ENCODE measurements at regions not wholly inside any gene's neighbourhood (a gene's known extent, or its start where the extent isn't known, plus 50 kb on each side); places are given as distances from the start of the nearest gene placed in this dataset.

DNA sequence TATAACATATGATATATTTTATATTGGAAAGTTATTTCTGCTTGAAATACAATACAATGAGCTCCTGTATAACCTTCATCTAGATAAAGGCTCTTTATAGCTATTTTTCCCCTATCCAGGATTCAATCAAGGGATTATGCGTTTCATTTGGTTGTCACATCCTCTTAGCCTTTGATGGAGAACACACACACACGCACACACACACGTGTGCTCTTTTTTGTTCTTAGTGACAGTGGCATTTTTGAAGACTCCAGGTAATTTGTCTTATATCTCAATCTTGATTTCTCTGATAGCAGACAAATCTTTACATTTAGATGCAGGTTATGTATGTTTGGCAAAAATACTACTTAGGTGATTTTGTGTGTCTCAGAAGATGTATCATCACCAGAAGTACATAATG is 144.2 kb upstream of the CEP126 start:
- Mint-ChIP-seq H3K27ac (no peak overlapping the region), H3K27me3 (peaks cover 2% of the 10 kb centered on the region), H3K9me3 (peaks cover 3 to 20% (median 10%) of the 10 kb centered on the region in 3 donors), H3K36me3 (no peaks in the 10 kb centered on the region), H3K4me3 (no peak overlapping the region), H3K4me1 (no peaks in the 10 kb centered on the region)

DNA sequence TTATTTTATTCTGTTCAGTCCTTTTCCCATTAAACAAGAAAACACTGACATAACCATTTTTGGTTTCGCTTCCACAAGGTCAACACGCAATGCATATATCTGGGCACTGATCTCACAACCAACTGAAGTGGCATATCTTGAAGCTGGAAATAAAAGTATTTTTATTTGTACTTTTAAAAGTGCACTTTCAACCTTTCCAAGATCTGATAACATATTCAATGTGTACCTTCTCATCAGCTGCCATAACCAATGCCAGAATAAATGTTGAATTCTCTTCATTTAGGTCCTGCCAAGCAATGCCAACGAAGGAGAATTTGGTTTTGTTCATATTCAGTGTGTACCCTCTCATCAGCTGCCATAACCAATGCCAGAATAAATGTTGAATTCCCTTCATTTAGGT is 148.9 kb upstream of the CEP126 start:
- peaks cover 3 to 20% (median 10%) of the 10 kb centered on the region in 3 donors for H3K9me3 Mint-ChIP-seq
- H3K27me3 Mint-ChIP-seq = peaks cover 2% of the 10 kb centered on the region
- H3K4me3 Mint-ChIP-seq = no peak overlapping the region

DNA sequence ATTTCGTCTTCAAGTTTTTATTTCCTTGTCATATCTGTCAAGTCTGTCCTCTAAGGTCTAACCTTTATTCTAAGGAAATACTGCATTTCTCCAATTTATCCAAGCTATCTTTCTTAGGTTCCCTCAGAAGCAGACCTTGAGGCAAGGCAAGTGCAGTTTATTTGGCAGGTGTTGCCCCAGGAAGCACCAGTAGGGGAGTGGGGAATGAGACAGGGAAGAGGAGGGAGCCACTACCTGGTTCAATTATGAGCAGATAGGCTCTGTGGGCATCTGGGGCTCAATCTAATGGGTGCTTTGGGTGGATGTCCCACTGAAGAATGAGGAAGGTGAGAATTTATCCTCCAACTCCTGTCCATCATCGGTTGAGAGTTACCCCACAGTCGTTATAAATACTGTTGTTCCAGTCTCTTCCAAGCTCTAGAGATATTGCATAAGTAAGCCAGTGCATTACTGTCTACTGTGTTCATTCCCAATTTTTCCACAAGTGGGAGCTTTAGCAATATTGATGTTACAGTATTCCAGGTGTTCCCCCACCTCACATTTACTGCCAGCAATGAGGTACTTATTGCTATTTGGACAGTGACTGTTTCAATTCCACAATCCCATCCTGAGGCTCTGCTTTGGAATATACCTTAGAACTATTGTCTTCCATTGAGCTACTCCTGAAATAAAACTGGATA is 154.9 kb upstream of the CEP126 start:
- H3K27ac Mint-ChIP-seq = no peak overlapping the region
- no peaks in the 10 kb centered on the region for H3K27me3 Mint-ChIP-seq
- peaks cover 0 to 11% (median 0%) of the 10 kb centered on the region in 3 donors for H3K9me3 Mint-ChIP-seq
- H3K36me3 Mint-ChIP-seq = no peaks in the 10 kb centered on the region
- no peaks in the 10 kb centered on the region for H3K4me1 Mint-ChIP-seq
- H3K4me3 Mint-ChIP-seq = no peak overlapping the region

More for the DNA sequence above, 148.9 kb upstream of the CEP126 start:
- H3K36me3 Mint-ChIP-seq = no peaks in the 10 kb centered on the region
- H3K4me1 Mint-ChIP-seq = no peaks in the 10 kb centered on the region
- no peak overlapping the region for H3K27ac Mint-ChIP-seq

DNA sequence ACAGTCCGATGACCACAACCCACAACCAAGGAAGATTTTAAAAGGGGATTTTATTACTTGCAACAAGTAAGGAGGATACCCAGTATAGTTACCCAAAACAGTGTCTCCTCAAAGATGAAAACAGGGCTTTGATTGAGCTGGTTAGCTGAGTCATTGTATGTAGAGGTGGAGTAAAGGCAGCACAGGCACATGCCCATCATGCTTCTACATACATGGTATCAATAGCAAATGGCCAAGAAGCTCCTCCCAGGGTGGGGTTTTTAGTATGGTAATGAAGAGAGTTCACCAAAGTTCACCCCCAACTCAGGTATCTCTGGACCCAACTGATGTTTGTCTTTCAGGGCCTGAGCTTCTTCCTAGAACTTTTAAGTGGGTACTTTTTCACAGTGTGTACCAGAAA is 157.1 kb upstream of the CEP126 start:
- Mint-ChIP-seq H3K4me1 (no peaks in the 10 kb centered on the region), H3K36me3 (no peaks in the 10 kb centered on the region), H3K9me3 (peaks cover 2 to 11% (median 4%) of the 10 kb centered on the region in 3 donors), H3K27me3 (no peaks in the 10 kb centered on the region), H3K4me3 (no peak overlapping the region), H3K27ac (no peak overlapping the region)

DNA sequence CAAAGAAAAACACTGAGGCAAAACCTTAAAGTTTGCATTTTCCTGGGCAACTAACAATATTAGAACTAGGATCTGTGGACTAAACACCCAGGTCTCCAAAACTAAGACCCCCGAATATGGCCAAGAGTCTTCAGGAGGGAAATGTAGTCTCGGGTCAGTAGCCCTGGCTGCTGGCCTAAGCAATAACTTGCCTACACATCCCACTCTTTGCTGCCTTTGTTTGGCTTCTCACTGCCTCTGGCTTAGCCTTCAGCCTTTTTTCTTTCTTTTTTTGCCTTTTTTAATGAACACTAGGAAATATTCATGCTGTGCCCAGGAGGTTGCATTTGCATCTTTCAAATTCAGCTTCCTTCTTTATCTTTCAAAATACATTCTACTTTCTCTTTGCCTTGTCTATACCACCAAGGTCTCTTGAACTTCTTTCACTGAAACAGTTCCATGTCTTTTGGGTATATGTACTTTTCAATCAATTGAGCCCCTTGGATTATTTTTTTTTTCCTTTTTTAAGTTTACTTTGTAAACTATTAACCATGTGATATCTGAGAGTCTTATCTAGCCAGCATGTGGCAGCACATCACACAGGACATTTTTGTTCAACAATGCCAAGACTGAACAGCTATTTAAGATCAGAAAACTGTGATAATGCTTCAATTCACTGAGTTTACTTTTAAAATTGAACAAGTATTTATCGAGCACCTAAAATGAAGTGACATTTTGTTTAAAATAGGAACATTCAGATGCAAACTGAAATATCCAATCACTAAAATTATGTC is 165.0 kb upstream of the TRPC6 start:
- Mint-ChIP-seq H3K9me3 (peaks cover 0 to 2% (median 0%) of the 10 kb centered on the region in 3 donors), H3K27ac (no peak overlapping the region), H3K27me3 (no peaks in the 10 kb centered on the region), H3K36me3 (no peaks in the 10 kb centered on the region), H3K4me3 (peak overlapping the region in 1 of 4 donors; percentile 74), H3K4me1 (peaks cover 2 to 7% (median 4%) of the 10 kb centered on the region in 3 donors)

DNA sequence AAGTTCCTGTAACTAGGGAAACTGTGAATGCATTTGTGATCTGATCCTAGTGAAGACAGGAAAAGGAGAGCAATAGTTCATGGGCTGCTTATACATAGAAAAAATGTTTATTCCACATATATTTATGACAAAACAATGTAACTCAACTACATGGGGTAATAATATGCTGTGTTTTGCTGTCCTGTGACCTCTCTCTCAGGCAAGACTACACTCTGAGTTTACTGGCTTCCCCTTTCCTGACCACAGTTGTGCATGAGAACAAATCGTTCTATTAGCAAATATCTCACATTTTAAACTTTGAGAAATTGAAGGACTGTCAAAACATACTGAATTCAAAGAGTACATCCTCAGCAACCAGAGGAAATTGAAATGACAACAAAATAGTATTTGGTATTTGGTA is 161.9 kb upstream of the TRPC6 start:
- Mint-ChIP-seq H3K4me3 (no peak overlapping the region), H3K27me3 (no peaks in the 10 kb centered on the region), H3K36me3 (no peaks in the 10 kb centered on the region), H3K27ac (no peak overlapping the region), H3K4me1 (peaks cover 2 to 7% (median 4%) of the 10 kb centered on the region in 3 donors), H3K9me3 (no peaks in the 10 kb centered on the region)

DNA sequence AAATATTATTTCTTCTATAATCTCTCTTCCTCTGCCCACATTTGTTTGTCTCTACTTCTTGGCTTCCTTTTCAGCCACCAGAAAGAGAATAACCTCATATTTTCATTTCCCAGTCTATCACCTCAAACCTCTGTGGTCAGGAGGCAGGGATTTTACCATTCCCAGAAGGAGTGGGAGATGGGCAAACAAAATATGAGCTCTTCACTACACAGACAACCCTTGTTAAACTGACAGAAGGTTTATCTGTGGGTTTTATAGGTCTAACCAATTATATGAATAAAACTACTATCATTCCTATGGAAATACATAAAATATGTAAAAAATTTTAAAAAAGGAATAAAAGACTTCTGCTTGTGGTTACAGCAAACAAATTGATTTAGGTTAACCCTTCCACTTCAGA is 160.0 kb upstream of the TRPC6 start:
- Mint-ChIP-seq H3K27ac (no peak overlapping the region), H3K9me3 (peaks cover 0 to 2% (median 0%) of the 10 kb centered on the region in 3 donors), H3K36me3 (no peaks in the 10 kb centered on the region), H3K27me3 (no peaks in the 10 kb centered on the region), H3K4me3 (no peak overlapping the region), H3K4me1 (peaks cover 0 to 4% (median 3%) of the 10 kb centered on the region in 3 donors)

DNA sequence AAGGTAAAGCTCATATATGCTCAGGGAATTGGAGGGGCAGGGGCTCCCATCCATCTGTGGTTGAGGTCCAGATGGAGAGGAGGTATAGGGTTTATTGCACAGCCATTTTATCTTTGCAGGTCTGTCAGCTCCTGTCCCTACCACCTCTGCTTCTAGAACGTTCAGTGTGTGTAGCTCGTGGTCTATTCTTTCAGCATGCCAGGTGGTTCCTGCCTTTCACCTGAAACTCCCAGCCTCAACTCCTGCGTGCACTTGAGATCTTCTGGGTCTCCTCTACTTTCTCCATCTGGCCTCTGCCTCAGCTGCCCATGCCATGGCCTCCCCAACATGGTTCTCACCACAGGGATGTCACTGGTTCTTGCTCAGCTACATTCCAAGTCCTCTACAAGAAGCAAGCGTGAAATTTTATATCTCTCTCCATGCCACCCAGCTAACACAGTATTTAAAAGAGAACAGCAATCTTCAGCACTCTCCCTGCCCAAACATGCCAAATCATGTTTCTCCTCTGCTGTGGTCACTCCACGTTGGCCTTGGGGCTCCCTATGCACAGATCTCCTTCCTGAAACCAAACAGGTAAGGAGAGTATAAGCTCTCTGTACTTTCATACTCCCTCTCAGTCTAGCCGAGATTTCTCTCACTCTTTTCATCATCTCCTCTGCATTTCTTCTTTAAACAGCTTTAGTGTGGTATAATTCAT is 157.8 kb upstream of the TRPC6 start:
- no peaks in the 10 kb centered on the region for H3K36me3 Mint-ChIP-seq
- H3K27me3 Mint-ChIP-seq = no peaks in the 10 kb centered on the region
- no peak overlapping the region for H3K27ac Mint-ChIP-seq
- H3K4me1 Mint-ChIP-seq = no peaks in the 10 kb centered on the region
- H3K9me3 Mint-ChIP-seq = peaks cover 0 to 2% (median 0%) of the 10 kb centered on the region in 3 donors
- no peak overlapping the region for H3K4me3 Mint-ChIP-seq

DNA sequence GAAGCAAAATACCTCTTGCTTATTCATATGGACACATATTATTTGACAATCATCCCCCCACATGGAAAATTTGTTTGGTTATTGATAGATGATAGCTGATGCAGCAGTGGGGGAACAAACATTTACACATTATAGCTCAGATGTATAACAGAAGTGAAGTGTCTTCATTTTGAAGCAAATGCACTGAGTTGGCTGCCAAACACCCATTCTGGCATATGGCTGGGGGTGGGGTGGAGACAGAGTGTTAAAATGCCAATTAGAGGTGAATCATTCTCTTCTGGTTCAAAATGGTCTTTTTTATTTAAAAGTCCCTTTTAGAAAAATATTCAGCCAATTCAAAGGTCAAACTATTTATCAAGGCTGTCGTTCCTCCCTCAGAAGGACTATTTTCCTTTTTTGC is 157.3 kb upstream of the TRPC6 start:
- no peaks in the 10 kb centered on the region for H3K27me3 Mint-ChIP-seq
- no peak overlapping the region for H3K27ac Mint-ChIP-seq
- H3K36me3 Mint-ChIP-seq = no peaks in the 10 kb centered on the region
- no peaks in the 10 kb centered on the region for H3K4me1 Mint-ChIP-seq
- H3K4me3 Mint-ChIP-seq = no peak overlapping the region
- H3K9me3 Mint-ChIP-seq = peaks cover 0 to 2% (median 0%) of the 10 kb centered on the region in 3 donors

DNA sequence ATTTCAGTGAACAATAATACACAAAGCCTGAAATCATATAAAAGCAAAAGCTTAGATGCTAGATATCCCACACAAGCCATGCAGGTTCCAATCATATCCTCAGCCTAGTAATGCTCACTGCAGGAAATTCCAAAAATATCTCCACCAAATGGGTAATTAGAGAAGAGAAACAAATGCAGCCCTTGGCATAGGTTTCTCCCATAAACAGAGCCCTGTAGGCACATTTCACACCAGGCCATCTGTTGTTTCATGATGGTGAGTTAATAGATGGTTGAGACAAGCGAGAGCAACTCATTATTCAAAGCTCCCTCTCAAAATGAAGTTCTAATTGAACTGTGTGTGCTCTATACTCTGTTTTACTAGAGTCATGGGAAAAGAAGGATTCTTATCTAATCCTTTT is 154.6 kb upstream of the TRPC6 start:
- Mint-ChIP-seq H3K36me3 (no peaks in the 10 kb centered on the region), H3K27ac (no peak overlapping the region), H3K4me1 (no peaks in the 10 kb centered on the region), H3K9me3 (peaks cover 0 to 2% (median 0%) of the 10 kb centered on the region in 3 donors), H3K4me3 (no peak overlapping the region), H3K27me3 (no peaks in the 10 kb centered on the region)

DNA sequence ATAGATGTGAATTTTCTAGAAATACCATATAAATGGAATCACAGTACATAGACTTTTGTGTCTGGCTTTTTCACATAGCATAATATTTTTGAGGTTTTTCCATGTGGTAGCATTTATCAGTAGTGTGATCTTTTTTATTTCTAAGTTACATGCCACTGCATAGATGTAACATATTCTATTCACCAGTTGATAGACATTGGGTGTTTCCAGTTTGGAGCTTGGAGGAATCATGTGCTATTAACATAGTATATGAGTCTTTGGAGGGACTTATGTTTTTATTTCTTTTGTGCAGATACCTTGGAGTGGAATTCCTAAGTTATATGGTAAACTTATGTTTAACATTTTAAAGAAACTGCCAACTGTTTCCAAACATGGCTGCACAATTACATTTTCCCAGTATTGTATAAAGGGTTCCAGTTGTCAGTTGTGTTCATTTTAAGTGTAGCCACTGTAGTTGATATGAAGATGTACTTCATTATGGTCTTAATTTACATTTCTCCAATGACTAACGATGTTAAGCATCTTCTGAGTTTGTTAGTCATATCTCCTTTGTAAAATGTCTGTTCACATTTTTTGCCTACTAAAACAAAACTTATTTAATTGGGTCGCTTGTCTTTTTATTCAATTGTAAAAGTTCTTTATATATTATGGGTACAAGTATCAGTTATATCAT is 145.7 kb upstream of the TRPC6 start:
- Mint-ChIP-seq H3K4me1 (peaks cover 0 to 1% (median 0%) of the 10 kb centered on the region in 3 donors), H3K9me3 (no peaks in the 10 kb centered on the region), H3K27ac (no peak overlapping the region), H3K27me3 (no peaks in the 10 kb centered on the region), H3K4me3 (no peak overlapping the region), H3K36me3 (no peaks in the 10 kb centered on the region)

DNA sequence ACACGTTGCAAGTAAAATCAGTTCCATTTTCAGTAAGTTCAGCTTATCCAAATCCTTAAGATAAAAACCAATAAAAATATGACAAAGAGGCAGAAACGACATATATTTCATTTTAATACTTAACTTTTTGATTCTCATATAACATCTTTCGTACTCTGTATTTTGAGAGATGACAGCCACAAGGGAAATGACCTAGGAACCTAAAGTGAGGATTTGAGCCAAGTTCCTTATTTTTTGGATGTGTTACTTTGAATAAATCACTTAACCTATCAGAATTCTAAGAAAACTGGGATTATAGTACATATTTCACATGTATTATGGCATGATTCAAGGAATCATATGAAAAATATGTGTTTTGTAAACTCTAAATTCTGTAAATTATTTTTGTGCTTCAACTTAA is 143.6 kb upstream of the TRPC6 start:
- no peaks in the 10 kb centered on the region for H3K9me3 Mint-ChIP-seq

DNA sequence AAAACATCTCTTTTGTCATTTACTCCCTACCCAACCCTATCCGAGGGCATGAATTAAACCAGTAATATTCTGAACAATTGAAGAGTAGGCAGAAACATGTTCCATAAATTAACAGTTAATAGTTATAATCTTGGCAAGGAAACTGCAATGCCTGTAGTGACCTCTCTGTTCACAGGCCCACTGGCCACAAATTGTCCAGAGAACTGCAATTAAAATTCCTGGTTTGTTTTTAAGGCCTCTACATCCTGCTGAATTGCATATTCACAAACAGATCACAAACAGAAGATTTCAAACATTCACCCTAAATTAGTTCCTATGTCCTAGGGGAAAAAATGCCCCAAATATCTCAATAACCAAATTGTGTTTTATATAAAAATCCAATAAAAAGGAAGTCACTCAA is 143.2 kb upstream of the TRPC6 start:
- no peaks in the 10 kb centered on the region for H3K27me3 Mint-ChIP-seq
- no peak overlapping the region for H3K27ac Mint-ChIP-seq
- H3K36me3 Mint-ChIP-seq = no peaks in the 10 kb centered on the region
- no peaks in the 10 kb centered on the region for H3K9me3 Mint-ChIP-seq
- H3K4me3 Mint-ChIP-seq = no peak overlapping the region
- peaks cover 0 to 1% (median 0%) of the 10 kb centered on the region in 3 donors for H3K4me1 Mint-ChIP-seq

More for the DNA sequence above, 143.6 kb upstream of the TRPC6 start:
- H3K27ac Mint-ChIP-seq = no peak overlapping the region
- no peaks in the 10 kb centered on the region for H3K27me3 Mint-ChIP-seq
- H3K36me3 Mint-ChIP-seq = no peaks in the 10 kb centered on the region
- H3K4me3 Mint-ChIP-seq = no peak overlapping the region
- H3K4me1 Mint-ChIP-seq = peaks cover 0 to 1% (median 0%) of the 10 kb centered on the region in 3 donors

DNA sequence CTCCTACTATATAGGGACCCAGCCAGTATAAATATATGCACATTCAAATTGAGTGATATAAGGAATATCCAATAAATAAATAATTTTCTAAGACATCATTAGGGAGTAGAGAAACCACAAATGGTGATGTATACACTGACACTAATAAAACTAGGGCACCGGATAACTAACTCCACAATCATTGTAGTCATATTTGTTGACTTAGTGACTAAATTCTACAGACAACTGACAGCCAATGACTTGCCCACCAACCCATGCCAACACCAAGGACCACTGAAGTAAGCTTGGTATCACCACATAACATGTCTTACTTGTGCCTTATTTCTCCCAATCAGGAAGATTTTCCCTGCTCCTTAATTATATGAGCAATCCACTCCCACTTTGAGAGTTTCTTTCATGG is 139.6 kb upstream of the TRPC6 start:
- Mint-ChIP-seq H3K4me1 (peaks cover 0 to 1% (median 0%) of the 10 kb centered on the region in 3 donors), H3K9me3 (no peaks in the 10 kb centered on the region), H3K36me3 (no peaks in the 10 kb centered on the region), H3K27me3 (no peaks in the 10 kb centered on the region), H3K27ac (peak overlapping the region in 1 of 3 donors; percentile 65), H3K4me3 (no peak overlapping the region)

DNA sequence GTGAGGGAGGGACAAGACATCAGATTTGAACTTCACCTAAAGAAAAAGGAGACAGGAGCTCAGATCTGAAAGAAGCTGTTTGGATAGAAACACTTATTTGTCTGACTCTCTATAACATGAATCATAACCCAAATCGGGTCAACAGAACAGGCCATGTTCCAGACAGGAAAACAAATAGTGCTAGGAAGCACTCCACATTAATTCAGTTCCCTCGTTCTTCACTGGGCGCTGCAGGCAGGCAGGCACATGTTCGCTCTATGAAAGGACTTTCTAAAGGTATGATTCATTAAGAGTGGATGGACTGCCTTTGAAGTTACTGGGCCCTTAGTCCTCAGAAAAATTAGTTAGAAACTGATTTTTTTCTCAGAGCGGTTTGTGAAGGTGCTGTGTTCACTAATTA is 137.5 kb upstream of the TRPC6 start:
- Mint-ChIP-seq H3K4me3 (no peak overlapping the region), H3K27ac (no peak overlapping the region)

More for the DNA sequence above, 137.5 kb upstream of the TRPC6 start:
- Mint-ChIP-seq H3K9me3 (no peaks in the 10 kb centered on the region), H3K4me1 (no peaks in the 10 kb centered on the region), H3K27me3 (no peaks in the 10 kb centered on the region), H3K36me3 (no peaks in the 10 kb centered on the region)
